Testis (tissue), 2 donors: ENCODE measurements at regions not wholly inside any gene's neighbourhood (a gene's known extent, or its start where the extent isn't known, plus 50 kb on each side); places are given as distances from the start of the nearest gene placed in this dataset.

Experiments
- POLR2A ChIP-seq: fragments of 450-650 bp; IDR thresholded peaks from one replicate; pipeline ENCODE4 v1.6.1; 2017; ENCODE audit warnings: antibody characterized with exemption, mild to moderate bottlenecking, moderate library complexity
- TF ChIP-seq, protein P1 (sequence below), 3 experiments: fragments of 450-650 bp in 2 of 3; fragments of 200-600 bp in 1 of 3; sonication (generic) in 1 of 3; IDR thresholded peaks; one replicate each; pipeline ENCODE4 v1.5.1; 2016 to 2019; ENCODE audit warnings: antibody characterized with exemption in 3 of 3, mild to moderate bottlenecking in 2 of 3, moderate library complexity in 1 of 3

DNA sequence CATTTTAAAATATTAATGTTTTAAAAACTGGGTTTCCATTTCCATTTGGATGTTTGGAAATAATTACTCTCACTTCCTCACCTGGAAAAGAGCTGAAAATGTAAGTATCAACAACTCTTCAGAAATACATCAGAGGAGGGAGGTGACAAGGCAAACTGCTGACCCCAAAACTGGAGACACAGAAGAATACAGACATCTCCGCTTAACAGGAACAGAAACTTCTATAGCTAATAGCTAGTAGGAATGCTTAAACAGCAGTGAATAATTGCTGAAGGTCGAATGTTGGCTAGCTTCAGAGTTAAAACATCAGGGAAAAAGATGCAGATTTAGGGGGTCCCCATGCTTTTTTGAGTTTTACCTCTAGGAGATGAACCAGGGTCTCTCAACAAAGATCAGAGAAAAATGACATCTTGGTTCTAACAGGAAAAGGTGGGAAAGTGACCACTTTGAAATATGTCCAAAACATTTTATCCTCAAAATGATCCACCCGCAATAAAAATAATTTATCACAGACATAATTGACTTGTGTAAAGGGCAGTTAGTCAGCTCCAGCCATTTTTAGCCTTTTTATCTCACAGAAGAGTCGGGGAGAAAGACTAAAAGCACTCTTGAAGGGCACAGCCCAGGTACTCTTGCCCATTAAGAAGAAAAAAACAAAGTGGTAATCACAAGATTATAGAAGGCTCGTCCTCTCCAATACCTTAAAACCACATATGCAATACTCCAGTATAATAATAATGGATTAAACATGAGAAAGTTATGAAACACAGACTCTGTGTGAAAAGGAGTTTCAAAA is 1474.9 kb downstream of the EFNA5 start:
- TF ChIP-seq, protein P1, sequence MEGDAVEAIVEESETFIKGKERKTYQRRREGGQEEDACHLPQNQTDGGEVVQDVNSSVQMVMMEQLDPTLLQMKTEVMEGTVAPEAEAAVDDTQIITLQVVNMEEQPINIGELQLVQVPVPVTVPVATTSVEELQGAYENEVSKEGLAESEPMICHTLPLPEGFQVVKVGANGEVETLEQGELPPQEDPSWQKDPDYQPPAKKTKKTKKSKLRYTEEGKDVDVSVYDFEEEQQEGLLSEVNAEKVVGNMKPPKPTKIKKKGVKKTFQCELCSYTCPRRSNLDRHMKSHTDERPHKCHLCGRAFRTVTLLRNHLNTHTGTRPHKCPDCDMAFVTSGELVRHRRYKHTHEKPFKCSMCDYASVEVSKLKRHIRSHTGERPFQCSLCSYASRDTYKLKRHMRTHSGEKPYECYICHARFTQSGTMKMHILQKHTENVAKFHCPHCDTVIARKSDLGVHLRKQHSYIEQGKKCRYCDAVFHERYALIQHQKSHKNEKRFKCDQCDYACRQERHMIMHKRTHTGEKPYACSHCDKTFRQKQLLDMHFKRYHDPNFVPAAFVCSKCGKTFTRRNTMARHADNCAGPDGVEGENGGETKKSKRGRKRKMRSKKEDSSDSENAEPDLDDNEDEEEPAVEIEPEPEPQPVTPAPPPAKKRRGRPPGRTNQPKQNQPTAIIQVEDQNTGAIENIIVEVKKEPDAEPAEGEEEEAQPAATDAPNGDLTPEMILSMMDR (IDR thresholded peaks at IDR 0.05): no peak
- no peak for TF ChIP-seq POLR2A
